Esophagus squamous epithelium (tissue), 4 donors: ENCODE measurements at regions not wholly inside any gene's neighbourhood (a gene's known extent, or its start where the extent isn't known, plus 50 kb on each side); places are given as distances from the start of the nearest gene placed in this dataset.

Source experiments
- POLR2A ChIP-seq, 4 donors: fragments of 450-650 bp; IDR thresholded peaks; one replicate each; pipeline ENCODE4 v1.6.1; 2017; ENCODE audit warnings: antibody characterized with exemption in 4 of 4, mild to moderate bottlenecking in 4 of 4, moderate library complexity in 3 of 4
- TF ChIP-seq, protein P1 (sequence below), 6 experiments: fragments of 450-650 bp in 4 of 6; fragments of 200-600 bp in 2 of 6; sonication (generic) in 2 of 6; IDR thresholded peaks; one replicate each; pipeline ENCODE4 v1.5.1; 2016 to 2019; ENCODE audit warnings: antibody characterized with exemption in 6 of 6, mild to moderate bottlenecking in 4 of 6, moderate library complexity in 4 of 6

GRCh38 chr14:97217111-97217885 lies 420.1 kb downstream of the VRK1 start:
- TF ChIP-seq, protein P1, sequence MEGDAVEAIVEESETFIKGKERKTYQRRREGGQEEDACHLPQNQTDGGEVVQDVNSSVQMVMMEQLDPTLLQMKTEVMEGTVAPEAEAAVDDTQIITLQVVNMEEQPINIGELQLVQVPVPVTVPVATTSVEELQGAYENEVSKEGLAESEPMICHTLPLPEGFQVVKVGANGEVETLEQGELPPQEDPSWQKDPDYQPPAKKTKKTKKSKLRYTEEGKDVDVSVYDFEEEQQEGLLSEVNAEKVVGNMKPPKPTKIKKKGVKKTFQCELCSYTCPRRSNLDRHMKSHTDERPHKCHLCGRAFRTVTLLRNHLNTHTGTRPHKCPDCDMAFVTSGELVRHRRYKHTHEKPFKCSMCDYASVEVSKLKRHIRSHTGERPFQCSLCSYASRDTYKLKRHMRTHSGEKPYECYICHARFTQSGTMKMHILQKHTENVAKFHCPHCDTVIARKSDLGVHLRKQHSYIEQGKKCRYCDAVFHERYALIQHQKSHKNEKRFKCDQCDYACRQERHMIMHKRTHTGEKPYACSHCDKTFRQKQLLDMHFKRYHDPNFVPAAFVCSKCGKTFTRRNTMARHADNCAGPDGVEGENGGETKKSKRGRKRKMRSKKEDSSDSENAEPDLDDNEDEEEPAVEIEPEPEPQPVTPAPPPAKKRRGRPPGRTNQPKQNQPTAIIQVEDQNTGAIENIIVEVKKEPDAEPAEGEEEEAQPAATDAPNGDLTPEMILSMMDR (IDR thresholded peaks at IDR 0.05) = no peak
- no peak for TF ChIP-seq POLR2A (IDR thresholded peaks at IDR 0.05)
